K562 (cell line): ENCODE measurements at regions not wholly inside any gene's neighbourhood (a gene's known extent, or its start where the extent isn't known, plus 50 kb on each side); places are given as distances from the start of the nearest gene placed in this dataset.

Source experiments
- ARNT ChIP-seq, 2 experiments: fragments of 450-650 bp; IDR thresholded peaks; 2 replicates each; pipeline ENCODE4 v1.6.1; 2016; ENCODE audit warnings: mild to moderate bottlenecking in 1 of 2
- BRD9 ChIP-seq: fragments of 450-650 bp; IDR thresholded peaks from 2 replicates; pipeline ENCODE4 v1.6.1; 2018; ENCODE audit warnings: low read depth; ENCODE audit not compliant: partially characterized antibody
- EZH2 ChIP-seq: IDR thresholded peaks from 2 replicates; pipeline ENCODE4 v1.6.1; 2012; ENCODE audit warnings: low read depth, mild to moderate bottlenecking, inconsistent platforms, low read length, borderline replicate concordance
- FOXK2 ChIP-seq, 2 experiments: fragments of 450-650 bp; IDR thresholded peaks in 1 of 2; conservative IDR thresholded peaks in 1 of 2; 2 replicates each; pipeline ENCODE4 v1.6.1; 2016; ENCODE audit warnings: low read depth in 2 of 2, mild to moderate bottlenecking in 1 of 2
- PCBP1 ChIP-seq: fragments of 200-400 bp; formaldehyde crosslinking; IDR thresholded peaks from 2 replicates; pipeline ENCODE4 v1.6.1; 2018; ENCODE audit warnings: mild to moderate bottlenecking, low read depth, low read length; ENCODE audit not compliant: poor library complexity, severe bottlenecking
- PTTG1 ChIP-seq: fragments of 450-650 bp; IDR thresholded peaks from 2 replicates; pipeline ENCODE4 v1.6.1; 2016; ENCODE audit warnings: low read depth, mild to moderate bottlenecking, missing genetic modification characterization, missing compliant biosample characterization
- SMARCB1 ChIP-seq: IDR thresholded peaks from 2 replicates; pipeline ENCODE4 v1.6.1; 2011; ENCODE audit warnings: improper control_type of control experiment, low read depth; ENCODE audit not compliant: insufficient read length
- SRSF3 ChIP-seq: fragments of 200-400 bp; formaldehyde crosslinking; IDR thresholded peaks from 2 replicates; pipeline ENCODE4 v1.6.1; 2016; ENCODE audit warnings: mild to moderate bottlenecking, low read length, moderate library complexity; ENCODE audit not compliant: insufficient read depth
- YBX1 ChIP-seq: fragments of 450-650 bp; IDR thresholded peaks from 2 replicates; pipeline ENCODE4 v1.7.1; 2016; ENCODE audit warnings: mild to moderate bottlenecking
- ZBTB11 ChIP-seq, 3 experiments: fragments of 200-800 bp in 1 of 3; fragments of 250-450 bp in 1 of 3; fragments of 450-650 bp in 1 of 3; sonication (Bioruptor Pico) in 1 of 3; sonication (Bioruptor generic) in 1 of 3; formaldehyde crosslinking in 1 of 3; IDR thresholded peaks; 2 replicates each; pipeline versions ENCODE4 v1.6.1 to v1.8.0; 2016 to 2022; ENCODE audit warnings: mild to moderate bottlenecking in 2 of 3, missing genetic modification characterization in 2 of 3, missing compliant biosample characterization in 1 of 3, moderate library complexity in 1 of 3
- TF ChIP-seq, protein P1 (sequence below): fragments of 450-650 bp; IDR thresholded peaks from 2 replicates; pipeline ENCODE4 v1.6.1; 2016; ENCODE audit warnings: low read depth, mild to moderate bottlenecking, moderate library complexity

DNA sequence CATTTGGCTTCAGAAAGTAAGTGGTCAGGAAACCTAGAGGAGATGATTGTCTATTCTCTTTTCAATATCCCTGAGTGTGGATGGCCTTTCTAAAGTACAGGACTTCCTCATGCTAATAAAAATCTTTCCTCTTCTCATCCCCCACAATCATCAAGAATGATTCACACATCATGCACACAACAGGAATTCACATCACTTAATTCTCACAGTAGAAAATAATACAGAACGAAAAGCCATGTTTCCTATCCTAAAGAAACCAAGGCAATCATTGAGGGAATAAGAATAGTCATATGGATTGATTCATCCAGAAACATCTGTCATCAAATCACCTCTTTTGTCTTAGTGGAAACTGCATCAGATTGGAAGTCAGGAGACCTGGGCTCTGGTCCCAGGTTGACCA lies 203.1 kb upstream of the PIK3R1 start (continued):
- TF ChIP-seq SMARCB1 (no peak), PTTG1 (tag) (no peak), FOXK2 (conservative IDR thresholded peaks at IDR 0.05 in 1 of 2, IDR thresholded peaks at IDR 0.05 in 1 of 2; ENCODE audit: low read depth in 2 of 2) (no peak), PCBP1 (no peak), BRD9 (no peak), ZBTB11 (CRISPR knock-in tag; IDR thresholded peaks at IDR 0.05) (no peak), SRSF3 (no peak), YBX1 (no peak), EZH2 (no peak), ARNT (IDR thresholded peaks at IDR 0.05) (no peak)
- TF ChIP-seq, protein P1, sequence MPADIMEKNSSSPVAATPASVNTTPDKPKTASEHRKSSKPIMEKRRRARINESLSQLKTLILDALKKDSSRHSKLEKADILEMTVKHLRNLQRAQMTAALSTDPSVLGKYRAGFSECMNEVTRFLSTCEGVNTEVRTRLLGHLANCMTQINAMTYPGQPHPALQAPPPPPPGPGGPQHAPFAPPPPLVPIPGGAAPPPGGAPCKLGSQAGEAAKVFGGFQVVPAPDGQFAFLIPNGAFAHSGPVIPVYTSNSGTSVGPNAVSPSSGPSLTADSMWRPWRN: no peak
- TF ChIP-seq, all 486 proteins: peak for 0
